Spleen (tissue), 7 donors: ENCODE measurements at regions not wholly inside any gene's neighbourhood (a gene's known extent, or its start where the extent isn't known, plus 50 kb on each side); places are given as distances from the start of the nearest gene placed in this dataset.

Source experiments
- POLR2AphosphoS5 ChIP-seq, 3 donors: sonication (generic); formaldehyde crosslinking; IDR thresholded peaks; one replicate each; pipeline ENCODE4 v1.5.1; 2017; ENCODE audit warnings: antibody characterized with exemption in 3 of 3
- TF ChIP-seq, protein P1 (sequence below), 11 experiments: fragments of 200-600 bp in 7 of 11; fragments of 450-650 bp in 4 of 11; sonication (generic) in 4 of 11; IDR thresholded peaks in 8 of 11; conservative IDR thresholded peaks in 3 of 11; 1 replicate in 7 of 11; 2 replicates in 4 of 11; pipeline versions ENCODE4 v1.4.0 to v1.8.0; 2016 to 2021; ENCODE audit warnings: antibody characterized with exemption in 11 of 11, inconsistent platforms in 4 of 11, mild to moderate bottlenecking in 1 of 11
- donor health status: DM: no; HTN: no; CAD: no; lungs with moderate emphysema.
- donor health status: DM: no; HTN: no; CAD: no.
- donor health status: DM: no; HTN: no; CAD: no.

DNA sequence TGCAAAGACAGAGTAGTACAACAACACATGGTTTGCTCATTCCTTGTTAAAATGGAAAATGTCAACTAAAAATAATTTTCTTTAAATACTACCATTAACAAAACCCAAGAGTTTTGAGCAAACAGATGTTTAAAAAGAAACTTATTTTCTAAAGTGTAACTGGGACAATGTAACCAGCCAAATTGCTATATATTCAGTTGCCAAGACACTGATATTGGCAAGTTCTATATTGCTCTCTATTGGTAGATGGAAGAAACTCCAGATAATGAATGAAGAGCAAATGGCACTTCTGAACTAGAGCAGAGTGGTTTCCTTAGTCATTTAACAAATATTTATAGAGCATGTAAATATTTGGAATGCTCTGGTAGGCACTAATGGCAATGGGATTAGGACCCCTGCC, 966.2 kb downstream of the RPA4 start:
- TF ChIP-seq POLR2AphosphoS5 (IDR thresholded peaks at IDR 0.05), result no peak
- TF ChIP-seq, protein P1, sequence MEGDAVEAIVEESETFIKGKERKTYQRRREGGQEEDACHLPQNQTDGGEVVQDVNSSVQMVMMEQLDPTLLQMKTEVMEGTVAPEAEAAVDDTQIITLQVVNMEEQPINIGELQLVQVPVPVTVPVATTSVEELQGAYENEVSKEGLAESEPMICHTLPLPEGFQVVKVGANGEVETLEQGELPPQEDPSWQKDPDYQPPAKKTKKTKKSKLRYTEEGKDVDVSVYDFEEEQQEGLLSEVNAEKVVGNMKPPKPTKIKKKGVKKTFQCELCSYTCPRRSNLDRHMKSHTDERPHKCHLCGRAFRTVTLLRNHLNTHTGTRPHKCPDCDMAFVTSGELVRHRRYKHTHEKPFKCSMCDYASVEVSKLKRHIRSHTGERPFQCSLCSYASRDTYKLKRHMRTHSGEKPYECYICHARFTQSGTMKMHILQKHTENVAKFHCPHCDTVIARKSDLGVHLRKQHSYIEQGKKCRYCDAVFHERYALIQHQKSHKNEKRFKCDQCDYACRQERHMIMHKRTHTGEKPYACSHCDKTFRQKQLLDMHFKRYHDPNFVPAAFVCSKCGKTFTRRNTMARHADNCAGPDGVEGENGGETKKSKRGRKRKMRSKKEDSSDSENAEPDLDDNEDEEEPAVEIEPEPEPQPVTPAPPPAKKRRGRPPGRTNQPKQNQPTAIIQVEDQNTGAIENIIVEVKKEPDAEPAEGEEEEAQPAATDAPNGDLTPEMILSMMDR (IDR thresholded peaks at IDR 0.05 in 8 of 11, conservative IDR thresholded peaks at IDR 0.05 in 3 of 11), result no peak
